IMR-90 (cell line): ENCODE measurements at regions not wholly inside any gene's neighbourhood (a gene's known extent, or its start where the extent isn't known, plus 50 kb on each side); places are given as distances from the start of the nearest gene placed in this dataset.

ENCODE experiments used
- BHLHE40 ChIP-seq: fragments of 150-350 bp; IDR thresholded peaks from 2 replicates; pipeline ENCODE4 v1.6.1; 2016; ENCODE audit warnings: mild to moderate bottlenecking, low read depth, low read length
- CEBPB ChIP-seq: IDR thresholded peaks from 2 replicates; pipeline ENCODE4 v1.6.1; 2012; ENCODE audit warnings: low read depth, low read length, improper control_type of control experiment
- CHD1 ChIP-seq: IDR thresholded peaks from 2 replicates; pipeline ENCODE4 v1.6.1; 2012; ENCODE audit warnings: low read depth, low read length, improper control_type of control experiment
- CTCF ChIP-seq: conservative IDR thresholded peaks from 2 replicates; pipeline ENCODE4 v1.5.1; 2012; ENCODE audit warnings: mild to moderate bottlenecking, low read depth, low read length, improper control_type of control experiment
- ELK1 ChIP-seq: fragments of 150-350 bp; IDR thresholded peaks from 2 replicates; pipeline ENCODE4 v1.6.1; 2016; ENCODE audit warnings: low read depth, mild to moderate bottlenecking, low read length, moderate library complexity, borderline replicate concordance
- FOS ChIP-seq: fragments of 150-350 bp; IDR thresholded peaks from 2 replicates; pipeline ENCODE4 v1.6.1; 2016; ENCODE audit warnings: low read depth, low read length
- MAFK ChIP-seq: IDR thresholded peaks from 2 replicates; pipeline ENCODE4 v1.6.1; 2012; ENCODE audit warnings: low read depth, low read length, improper control_type of control experiment
- MXI1 ChIP-seq: IDR thresholded peaks from 2 replicates; pipeline ENCODE4 v1.6.1; 2012; ENCODE audit warnings: low read depth, mild to moderate bottlenecking, low read length, moderate library complexity, borderline replicate concordance
- POLR2A ChIP-seq: IDR thresholded peaks from 2 replicates; pipeline ENCODE4 v1.6.1; 2012; ENCODE audit warnings: mild to moderate bottlenecking, low read depth, low read length
- RCOR1 ChIP-seq: IDR thresholded peaks from 2 replicates; pipeline ENCODE4 v1.6.1; 2012; ENCODE audit warnings: mild to moderate bottlenecking, low read length, improper control_type of control experiment; ENCODE audit not compliant: insufficient replicate concordance
- RFX5 ChIP-seq: IDR thresholded peaks from 2 replicates; pipeline ENCODE4 v1.8.0; 2012; ENCODE audit warnings: low read depth, mild to moderate bottlenecking, low read length, moderate library complexity
- SMC3 ChIP-seq: fragments of 150-350 bp; IDR thresholded peaks from 2 replicates; pipeline ENCODE4 v1.6.1; 2016; ENCODE audit warnings: low read depth, mild to moderate bottlenecking, antibody characterized with exemption, low read length, moderate library complexity

- no peak for TF ChIP-seq ELK1
- TF ChIP-seq FOS = no peak
- TF ChIP-seq CEBPB = no peak
- no peak for TF ChIP-seq CTCF
- no peak for TF ChIP-seq SMC3
- no peak for TF ChIP-seq BHLHE40
- no peak for TF ChIP-seq POLR2A
- TF ChIP-seq MXI1 = no peak
- no peak for TF ChIP-seq CHD1
- no peak for TF ChIP-seq MAFK
- TF ChIP-seq RFX5 = no peak
- TF ChIP-seq RCOR1 = no peak
Observed at GRCh38 chr2:53582556-53582955, 185.0 kb upstream of the CHAC2 start.
